Spleen (tissue), 11 donors: ENCODE measurements at regions not wholly inside any gene's neighbourhood (a gene's known extent, or its start where the extent isn't known, plus 50 kb on each side); places are given as distances from the start of the nearest gene placed in this dataset.

Source experiments
- DNase-seq: peaks from one replicate; pipeline ENCODE4 v3.0.0-alpha.2; 2020
- H3K27ac ChIP-seq, 8 donors: fragments of 200-600 bp; sonication (generic) in 7 of 8; 1 replicate in 4 of 8; 2 replicates in 4 of 8; pipeline versions ENCODE4 v1.5.0 to v1.8.0; 2016 to 2021; ENCODE audit warnings: inconsistent platforms in 4 of 8, mild to moderate bottlenecking in 4 of 8, moderate library complexity in 1 of 8
- H3K27me3 ChIP-seq, 7 donors: fragments of 200-600 bp; sonication (generic) in 6 of 7; replicated peaks in 1 of 7; 1 replicate in 4 of 7; 2 replicates in 3 of 7; pipeline versions ENCODE4 v1.5.0 to v1.8.0; 2016 to 2021; ENCODE audit warnings: inconsistent platforms in 3 of 7, mild to moderate bottlenecking in 1 of 7
- H3K36me3 ChIP-seq, 6 donors: fragments of 200-600 bp; sonication (generic) in 5 of 6; 1 replicate in 4 of 6; 2 replicates in 2 of 6; pipeline versions ENCODE4 v1.5.0 to v1.8.0; 2016 to 2021; ENCODE audit warnings: inconsistent platforms in 2 of 6
- H3K4me1 ChIP-seq, 6 donors: fragments of 200-600 bp; sonication (generic) in 5 of 6; 1 replicate in 3 of 6; 2 replicates in 3 of 6; pipeline versions ENCODE4 v1.5.0 to v1.8.0; 2016 to 2021; ENCODE audit warnings: inconsistent platforms in 3 of 6
- H3K4me3 ChIP-seq, 8 donors: fragments of 200-600 bp; sonication (generic) in 7 of 8; 1 replicate in 4 of 8; 2 replicates in 4 of 8; pipeline versions ENCODE4 v1.5.0 to v1.8.0; 2016 to 2021; ENCODE audit warnings: inconsistent platforms in 4 of 8, mild to moderate bottlenecking in 4 of 8, moderate library complexity in 2 of 8
- H3K9me3 ChIP-seq, 8 donors: fragments of 200-600 bp; sonication (generic) in 7 of 8; 1 replicate in 4 of 8; 2 replicates in 4 of 8; pipeline versions ENCODE4 v1.5.0 to v1.8.0; 2016 to 2021; ENCODE audit warnings: inconsistent platforms in 4 of 8
- POLR2A ChIP-seq, 3 donors: fragments of 450-650 bp; IDR thresholded peaks; one replicate each; pipeline ENCODE4 v1.5.1; 2017; ENCODE audit warnings: antibody characterized with exemption in 3 of 3, mild to moderate bottlenecking in 1 of 3
- POLR2AphosphoS5 ChIP-seq, 3 donors: sonication (generic); formaldehyde crosslinking; IDR thresholded peaks; one replicate each; pipeline ENCODE4 v1.5.1; 2017; ENCODE audit warnings: antibody characterized with exemption in 3 of 3
- WGBS, 5 donors: extraction: QIAGEN DNeasy Blood & Tissue Kit in 3 of 5; methylation state at CpG; one replicate each; pipeline versions ENCODE4 v1.1.5 to v1.1.7; 2013 to 2018; 5-methylcytosine and 5-hydroxymethylcytosine counted together
- intact Hi-C: fragments of 100-400 bp; cut with DNase I; formaldehyde crosslinking; loops from one replicate; pipeline ENCODE4 v1.15.0; 2023; ENCODE audit warnings: low total_unique reads
- TF ChIP-seq, protein P1 (sequence below), 11 experiments: fragments of 200-600 bp in 7 of 11; fragments of 450-650 bp in 4 of 11; sonication (generic) in 4 of 11; IDR thresholded peaks in 8 of 11; conservative IDR thresholded peaks in 3 of 11; 1 replicate in 7 of 11; 2 replicates in 4 of 11; pipeline versions ENCODE4 v1.4.0 to v1.8.0; 2016 to 2021; ENCODE audit warnings: antibody characterized with exemption in 11 of 11, inconsistent platforms in 4 of 11, mild to moderate bottlenecking in 1 of 11
- donor health status: healthy with polysubstance abuse.
- donor health status: DM: no; HTN: no; CAD: no; lungs with moderate emphysema.
- donor health status: DM: no; HTN: no; CAD: no.
- donor health status: Bipolar disorder and iron deficiency.
- donor health status: healthy.
- donor health status: DM: no; HTN: no; CAD: no.
- donor health status: DM: yes; HTN: yes; CAD: no.

DNA sequence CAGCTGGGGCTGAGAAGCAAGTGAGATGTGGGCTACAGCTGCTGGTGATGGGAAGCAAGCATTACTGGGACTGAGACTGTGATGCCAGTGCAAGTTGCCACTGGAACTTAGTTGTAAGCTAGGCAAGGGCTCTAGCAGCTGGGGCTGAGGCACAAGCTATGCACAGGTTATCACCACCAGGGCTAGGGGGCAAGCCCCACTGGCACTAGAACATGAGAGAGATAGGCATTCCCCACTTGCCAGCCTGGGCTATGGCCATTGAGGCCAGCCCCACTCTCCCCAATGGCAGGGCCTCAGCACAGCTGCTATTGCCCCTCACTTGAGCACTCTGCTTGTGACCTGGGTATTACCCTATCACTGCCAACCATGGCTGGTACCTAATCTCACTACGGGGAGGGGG lies 130.8 kb upstream of the SMIM31 start:
- no peaks in the 10 kb centered on the region for H3K27me3 ChIP-seq
- TF ChIP-seq, protein P1, sequence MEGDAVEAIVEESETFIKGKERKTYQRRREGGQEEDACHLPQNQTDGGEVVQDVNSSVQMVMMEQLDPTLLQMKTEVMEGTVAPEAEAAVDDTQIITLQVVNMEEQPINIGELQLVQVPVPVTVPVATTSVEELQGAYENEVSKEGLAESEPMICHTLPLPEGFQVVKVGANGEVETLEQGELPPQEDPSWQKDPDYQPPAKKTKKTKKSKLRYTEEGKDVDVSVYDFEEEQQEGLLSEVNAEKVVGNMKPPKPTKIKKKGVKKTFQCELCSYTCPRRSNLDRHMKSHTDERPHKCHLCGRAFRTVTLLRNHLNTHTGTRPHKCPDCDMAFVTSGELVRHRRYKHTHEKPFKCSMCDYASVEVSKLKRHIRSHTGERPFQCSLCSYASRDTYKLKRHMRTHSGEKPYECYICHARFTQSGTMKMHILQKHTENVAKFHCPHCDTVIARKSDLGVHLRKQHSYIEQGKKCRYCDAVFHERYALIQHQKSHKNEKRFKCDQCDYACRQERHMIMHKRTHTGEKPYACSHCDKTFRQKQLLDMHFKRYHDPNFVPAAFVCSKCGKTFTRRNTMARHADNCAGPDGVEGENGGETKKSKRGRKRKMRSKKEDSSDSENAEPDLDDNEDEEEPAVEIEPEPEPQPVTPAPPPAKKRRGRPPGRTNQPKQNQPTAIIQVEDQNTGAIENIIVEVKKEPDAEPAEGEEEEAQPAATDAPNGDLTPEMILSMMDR (IDR thresholded peaks at IDR 0.05 in 8 of 11, conservative IDR thresholded peaks at IDR 0.05 in 3 of 11), result no peak
- TF ChIP-seq POLR2A (IDR thresholded peaks at IDR 0.05) (no peak), POLR2AphosphoS5 (IDR thresholded peaks at IDR 0.05) (no peak)
- DNase-seq, result peak; percentile 53
- intact Hi-C loops, result no loop called here
- peaks cover 0 to 29% (median 16%) of the 10 kb centered on the region in 8 donors for H3K9me3 ChIP-seq
- H3K4me1 ChIP-seq, result no peaks in the 10 kb centered on the region
- H3K27ac ChIP-seq, result no peak overlapping the region
- H3K4me3 ChIP-seq, result no peak overlapping the region
- H3K36me3 ChIP-seq, result no peaks in the 10 kb centered on the region
- 67 to 84% (median 76%) methylated on average over 1 of the region's 1 CpG for WGBS, 5 donors

DNA sequence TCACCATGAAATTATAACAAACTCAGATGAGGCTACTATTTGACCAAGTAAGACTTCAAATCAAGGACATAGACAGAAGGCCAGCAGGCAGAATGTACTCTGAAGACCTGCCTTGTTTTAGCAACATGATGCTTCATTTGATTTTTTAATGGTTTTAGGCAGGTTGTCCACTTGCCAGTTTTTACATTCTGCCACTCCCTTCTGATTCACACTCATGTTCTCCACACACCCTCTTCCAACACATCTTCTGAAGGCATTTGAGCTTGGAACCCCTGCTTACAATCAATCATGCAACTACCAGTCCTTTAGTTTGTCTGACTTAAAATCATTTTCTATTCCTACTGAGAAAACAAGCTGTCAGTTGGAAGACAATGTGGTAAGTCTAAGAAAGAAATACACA lies 114.9 kb upstream of the SMIM31 start:
- no peak for DNase-seq
- H3K4me1 ChIP-seq, result no peaks in the 10 kb centered on the region
- no peaks in the 10 kb centered on the region for H3K36me3 ChIP-seq
- H3K9me3 ChIP-seq, result peaks cover 0 to 10% (median 1%) of the 10 kb centered on the region in 8 donors
- TF ChIP-seq POLR2A (IDR thresholded peaks at IDR 0.05) (no peak), POLR2AphosphoS5 (IDR thresholded peaks at IDR 0.05) (no peak)
- TF ChIP-seq, protein P1 (IDR thresholded peaks at IDR 0.05 in 8 of 11, conservative IDR thresholded peaks at IDR 0.05 in 3 of 11), result no peak
- H3K4me3 ChIP-seq, result no peak overlapping the region
- H3K27ac ChIP-seq, result no peak overlapping the region
- intact Hi-C loops, result no loop called here
- H3K27me3 ChIP-seq, result no peaks in the 10 kb centered on the region

DNA sequence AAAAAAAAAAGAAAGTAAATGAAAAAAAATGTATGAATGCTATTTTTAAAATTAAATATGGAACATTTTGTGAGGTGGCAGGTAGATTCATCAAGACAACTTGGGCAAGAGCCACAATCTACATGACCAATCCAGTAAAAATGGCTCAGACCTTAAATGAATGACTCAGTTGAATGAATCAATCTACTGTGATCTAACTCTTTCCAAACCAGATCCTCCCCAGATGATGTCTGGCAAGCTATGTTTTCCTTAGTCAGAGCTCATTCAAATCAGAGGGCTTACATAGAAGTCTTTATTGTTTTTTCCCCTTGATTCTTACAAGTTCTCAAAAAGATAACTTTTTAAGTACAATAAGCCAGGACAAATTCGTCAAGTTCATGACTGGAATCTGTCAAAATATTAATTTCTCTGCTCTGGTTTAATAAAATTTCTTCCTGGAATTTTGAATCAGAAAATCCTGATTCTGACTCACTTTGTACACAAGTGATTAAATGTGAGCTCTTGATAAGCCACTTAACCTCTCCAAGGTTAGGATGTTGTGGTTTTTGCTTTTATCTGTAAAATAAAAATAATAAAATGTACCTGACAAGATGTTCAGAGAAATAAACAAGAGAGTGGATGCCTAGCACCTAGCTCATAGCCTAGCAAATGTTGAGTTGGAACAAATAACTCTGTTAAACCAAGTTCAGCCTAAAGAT lies 105.6 kb upstream of the SMIM31 start:
- 51 to 76% (median 69%) methylated on average over 1 of the region's 1 CpG for WGBS, 5 donors
- H3K27me3 ChIP-seq, result no peaks in the 10 kb centered on the region
- TF ChIP-seq POLR2A (IDR thresholded peaks at IDR 0.05), result no peak
- no peak for TF ChIP-seq POLR2AphosphoS5 (IDR thresholded peaks at IDR 0.05)
- TF ChIP-seq, protein P1 (IDR thresholded peaks at IDR 0.05 in 8 of 11, conservative IDR thresholded peaks at IDR 0.05 in 3 of 11), result no peak

DNA sequence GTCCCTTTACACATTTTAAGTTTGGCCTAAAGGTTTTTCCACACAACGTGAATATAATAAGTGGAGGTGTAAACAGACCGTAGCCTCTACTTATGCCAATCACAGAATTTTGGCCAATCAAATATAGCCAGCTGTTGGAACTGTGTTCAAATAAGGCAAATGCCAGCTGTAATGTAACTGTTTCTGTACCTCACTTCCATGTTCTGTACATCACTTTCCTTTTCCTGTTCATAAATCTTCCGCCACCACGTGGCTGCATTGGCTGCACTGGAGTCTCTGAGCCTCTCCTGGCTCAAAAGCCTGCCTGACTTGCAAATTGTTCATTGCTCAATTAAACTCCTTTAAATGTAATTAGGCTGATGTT lies 105.1 kb upstream of the SMIM31 start:
- Histone ChIP-seq H3K27me3 (no peaks in the 10 kb centered on the region), H3K36me3 (no peaks in the 10 kb centered on the region), H3K4me3 (no peak overlapping the region), H3K4me1 (no peaks in the 10 kb centered on the region), H3K27ac (no peak overlapping the region), H3K9me3 (peaks cover 0 to 2% (median 0%) of the 10 kb centered on the region in 8 donors)
- 62 to 80% (median 70%) methylated on average over 4 of the region's 4 CpGs for WGBS, 5 donors
- no peak for DNase-seq
- intact Hi-C loops, result no loop called here
- TF ChIP-seq, protein P1 (IDR thresholded peaks at IDR 0.05 in 8 of 11, conservative IDR thresholded peaks at IDR 0.05 in 3 of 11), result no peak
- no peak for TF ChIP-seq POLR2AphosphoS5 (IDR thresholded peaks at IDR 0.05)

More for the DNA sequence above, 105.6 kb upstream of the SMIM31 start:
- Histone ChIP-seq H3K9me3 (no peaks in the 10 kb centered on the region), H3K27ac (no peak overlapping the region), H3K36me3 (no peaks in the 10 kb centered on the region), H3K4me3 (no peak overlapping the region), H3K4me1 (no peaks in the 10 kb centered on the region)
- intact Hi-C loops, result no loop called here
- no peak for DNase-seq
